WTC11 (cell line): ENCODE measurements at regions not wholly inside any gene's neighbourhood (a gene's known extent, or its start where the extent isn't known, plus 50 kb on each side); places are given as distances from the start of the nearest gene placed in this dataset.

Experiments used
- ATAC-seq: fragments of 200-7000 bp; cut with Tn5 transposase; 2 replicates; pipeline ENCODE4 v1.10.0; 2021; ENCODE audit warnings: mild to moderate bottlenecking, moderate library complexity
- CTCF ChIA-PET: fragments of 300-600 bp; sonication (Branson Sonifier 250); formaldehyde crosslinking; loops from one replicate; lab custom pipeline; 2021; ENCODE audit warnings: antibody characterized with exemption; lab: Charles Lee
- POLR2A ChIA-PET: fragments of 350-600 bp; sonication (Branson Sonifier 250); formaldehyde crosslinking; loops from one replicate; lab custom pipeline; 2021; ENCODE audit warnings: antibody characterized with exemption; lab: Charles Lee
- DNase-seq: peaks from one replicate; pipeline ENCODE4 v3.0.0; 2021; ENCODE audit warnings: low spot score
- H3K27ac Mint-ChIP-seq: 2 replicates; pipeline ENCODE4 v1.8.0; 2021; ENCODE audit warnings: mixed read lengths
- H3K27me3 Mint-ChIP-seq: 2 replicates; pipeline ENCODE4 v1.8.0; 2021; ENCODE audit warnings: low read depth, mild to moderate bottlenecking, moderate library complexity, mixed read lengths
- H3K36me3 Mint-ChIP-seq: 2 replicates; pipeline ENCODE4 v1.8.0; 2021; ENCODE audit warnings: mixed read lengths
- H3K4me1 Mint-ChIP-seq: 2 replicates; pipeline ENCODE4 v1.8.0; 2022; ENCODE audit warnings: mixed read lengths
- H3K4me3 Mint-ChIP-seq: 2 replicates; pipeline ENCODE4 v1.8.0; 2021; ENCODE audit warnings: mild to moderate bottlenecking, moderate library complexity, mixed read lengths
- H3K9me3 Mint-ChIP-seq: 2 replicates; pipeline ENCODE4 v1.8.0; 2021; ENCODE audit warnings: mixed read lengths
- ATF3 ChIP-seq: sonication (generic); formaldehyde crosslinking; conservative IDR thresholded peaks from 2 replicates; pipeline ENCODE4 v1.8.1; 2022; ENCODE audit warnings: mild to moderate bottlenecking, missing genetic modification reagents
- ATF6 ChIP-seq: sonication (generic); formaldehyde crosslinking; IDR thresholded peaks from 2 replicates; pipeline ENCODE4 v1.8.1; 2023; ENCODE audit warnings: mild to moderate bottlenecking, missing genetic modification reagents
- CBFB ChIP-seq: sonication (generic); formaldehyde crosslinking; IDR thresholded peaks from 2 replicates; pipeline ENCODE4 v1.8.1; 2022; ENCODE audit warnings: mild to moderate bottlenecking, low read depth, missing genetic modification reagents
- ELF4 ChIP-seq: sonication (generic); formaldehyde crosslinking; IDR thresholded peaks from 2 replicates; pipeline ENCODE4 v1.8.1; 2022; ENCODE audit warnings: low read depth, mild to moderate bottlenecking, moderate library complexity, missing genetic modification reagents
- EMX1 ChIP-seq: fragments of 250-450 bp; sonication (Bioruptor Pico); IDR thresholded peaks from 2 replicates; pipeline ENCODE4 v1.8.0; 2021; ENCODE audit warnings: mild to moderate bottlenecking
- ESRRA ChIP-seq: sonication (generic); formaldehyde crosslinking; IDR thresholded peaks from 2 replicates; pipeline ENCODE4 v1.8.1; 2022; ENCODE audit warnings: mild to moderate bottlenecking, missing genetic modification reagents, borderline replicate concordance
- FOXJ3 ChIP-seq: sonication (generic); formaldehyde crosslinking; IDR thresholded peaks from 2 replicates; pipeline ENCODE4 v1.9.0; 2021; ENCODE audit warnings: missing genetic modification reagents, mild to moderate bottlenecking, borderline replicate concordance
- FOXP1 ChIP-seq: sonication (generic); formaldehyde crosslinking; IDR thresholded peaks from 2 replicates; pipeline ENCODE4 v1.8.0; 2022; ENCODE audit warnings: missing genetic modification reagents, mild to moderate bottlenecking, moderate library complexity, borderline replicate concordance
- HMGA2 ChIP-seq: fragments of 250-450 bp; sonication (Bioruptor Pico); IDR thresholded peaks from 2 replicates; pipeline ENCODE4 v1.4.0; 2021; ENCODE audit warnings: mild to moderate bottlenecking, moderate library complexity
- NFATC4 ChIP-seq: fragments of 250-450 bp; sonication (Bioruptor Pico); IDR thresholded peaks from 2 replicates; pipeline ENCODE4 v1.9.0; 2021; ENCODE audit warnings: mild to moderate bottlenecking
- NR1H2 ChIP-seq: sonication (generic); formaldehyde crosslinking; IDR thresholded peaks from 2 replicates; pipeline ENCODE4 v1.9.0; 2021; ENCODE audit warnings: mild to moderate bottlenecking, moderate library complexity, missing genetic modification reagents
- NR2C2 ChIP-seq: sonication (generic); formaldehyde crosslinking; IDR thresholded peaks from 2 replicates; pipeline ENCODE4 v1.8.0; 2022; ENCODE audit warnings: mild to moderate bottlenecking, missing genetic modification reagents
- TCF7 ChIP-seq: sonication (generic); formaldehyde crosslinking; IDR thresholded peaks from 2 replicates; pipeline ENCODE4 v1.8.0; 2022; ENCODE audit warnings: mild to moderate bottlenecking, low read depth, missing genetic modification reagents, moderate library complexity
- ZBTB21 ChIP-seq: sonication (generic); formaldehyde crosslinking; IDR thresholded peaks from 2 replicates; pipeline ENCODE4 v1.8.1; 2023; ENCODE audit warnings: mild to moderate bottlenecking, missing genetic modification reagents, borderline replicate concordance
- ZNF121 ChIP-seq: sonication (generic); formaldehyde crosslinking; IDR thresholded peaks from 2 replicates; pipeline ENCODE4 v1.8.0; 2023; ENCODE audit warnings: missing genetic modification reagents
- ZNF317 ChIP-seq: sonication (generic); formaldehyde crosslinking; IDR thresholded peaks from 2 replicates; pipeline ENCODE4 v1.8.1; 2023; ENCODE audit warnings: low read depth, mild to moderate bottlenecking, moderate library complexity, missing genetic modification reagents, borderline replicate concordance
- ZNF396 ChIP-seq: fragments of 250-450 bp; sonication (Bioruptor Pico); IDR thresholded peaks from 2 replicates; pipeline ENCODE4 v1.8.0; 2021; ENCODE audit warnings: mild to moderate bottlenecking, moderate library complexity, borderline replicate concordance
- ZNF512 ChIP-seq: sonication (generic); formaldehyde crosslinking; IDR thresholded peaks from 2 replicates; pipeline ENCODE4 v1.8.1; 2022; ENCODE audit warnings: missing genetic modification reagents, borderline replicate concordance
- ZNF532 ChIP-seq: fragments of 250-450 bp; sonication (Bioruptor Pico); IDR thresholded peaks from 2 replicates; pipeline ENCODE4 v1.9.0; 2021; ENCODE audit warnings: mild to moderate bottlenecking, borderline replicate concordance
- ZSCAN18 ChIP-seq: fragments of 250-450 bp; sonication (Bioruptor Pico); IDR thresholded peaks from 2 replicates; pipeline ENCODE4 v2.1.2; 2022; ENCODE audit warnings: mild to moderate bottlenecking, moderate library complexity
- TF ChIP-seq, protein P1 (sequence below): sonication (generic); formaldehyde crosslinking; IDR thresholded peaks from 2 replicates; pipeline ENCODE4 v1.8.0; 2022; ENCODE audit warnings: mild to moderate bottlenecking, missing genetic modification reagents
- TF ChIP-seq, protein P2 (sequence below): sonication (generic); formaldehyde crosslinking; IDR thresholded peaks from 2 replicates; pipeline ENCODE4 v1.8.1; 2023; ENCODE audit warnings: mild to moderate bottlenecking, missing genetic modification reagents

DNA sequence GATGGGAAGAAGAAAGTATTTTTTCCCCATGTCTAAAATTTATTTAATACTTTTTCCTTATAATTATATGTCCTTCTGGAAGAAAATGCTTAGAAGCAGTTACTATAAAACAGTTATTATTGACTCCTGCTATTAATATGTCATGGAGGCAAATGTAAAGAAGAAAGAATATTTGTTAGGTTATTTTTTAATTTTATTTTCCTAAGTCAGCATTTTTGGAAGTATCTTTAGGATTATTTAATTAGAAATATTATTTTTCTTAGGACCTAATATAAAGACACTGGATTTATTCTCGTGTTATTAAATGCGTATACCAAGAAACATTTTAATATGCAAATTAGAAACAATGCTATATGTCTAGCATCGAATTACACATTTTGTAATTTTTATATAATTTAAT is 687.7 kb downstream of the TRAM1L1 start:
- DNase-seq (no peak), ATAC-seq (no peak)
- TF ChIP-seq FOXP1 (no peak), ATF3 (CRISPR knock-in tag) (no peak), ZSCAN18 (no peak), NR1H2 (CRISPR knock-in tag) (no peak), ZNF512 (CRISPR knock-in tag) (no peak), ESRRA (CRISPR knock-in tag) (no peak), ZNF121 (CRISPR knock-in tag) (no peak), FOXJ3 (no peak), ZBTB21 (no peak), ATF6 (CRISPR knock-in tag) (no peak), NR2C2 (CRISPR knock-in tag) (no peak), ZNF396 (CRISPR knock-in tag) (no peak), ELF4 (CRISPR knock-in tag) (no peak), NFATC4 (no peak), ZNF317 (no peak)
- TF ChIP-seq, protein P1, sequence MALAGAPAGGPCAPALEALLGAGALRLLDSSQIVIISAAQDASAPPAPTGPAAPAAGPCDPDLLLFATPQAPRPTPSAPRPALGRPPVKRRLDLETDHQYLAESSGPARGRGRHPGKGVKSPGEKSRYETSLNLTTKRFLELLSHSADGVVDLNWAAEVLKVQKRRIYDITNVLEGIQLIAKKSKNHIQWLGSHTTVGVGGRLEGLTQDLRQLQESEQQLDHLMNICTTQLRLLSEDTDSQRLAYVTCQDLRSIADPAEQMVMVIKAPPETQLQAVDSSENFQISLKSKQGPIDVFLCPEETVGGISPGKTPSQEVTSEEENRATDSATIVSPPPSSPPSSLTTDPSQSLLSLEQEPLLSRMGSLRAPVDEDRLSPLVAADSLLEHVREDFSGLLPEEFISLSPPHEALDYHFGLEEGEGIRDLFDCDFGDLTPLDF (CRISPR knock-in tag) = no peak
- ChIA-PET CTCF (no interaction called here), POLR2A (no interaction called here)
- Mint-ChIP-seq H3K4me1 (peaks cover 23% of the 10 kb centered on the region), H3K9me3 (no peaks in the 10 kb centered on the region), H3K27ac (no peak overlapping the region), H3K27me3 (no peaks in the 10 kb centered on the region), H3K4me3 (no peak overlapping the region), H3K36me3 (no peaks in the 10 kb centered on the region)

GRCh38 chr4:116397291-116397690 is 688.1 kb downstream of the TRAM1L1 start:
- no peak overlapping the region for H3K27ac Mint-ChIP-seq
- H3K4me3 Mint-ChIP-seq = no peak overlapping the region
- H3K27me3 Mint-ChIP-seq = no peaks in the 10 kb centered on the region
- ATAC-seq = peak; percentile 73
- H3K4me1 Mint-ChIP-seq = peaks cover 23% of the 10 kb centered on the region
- H3K9me3 Mint-ChIP-seq = no peaks in the 10 kb centered on the region
- no peak for DNase-seq
- H3K36me3 Mint-ChIP-seq = no peaks in the 10 kb centered on the region
- CTCF ChIA-PET = no interaction called here
- POLR2A ChIA-PET = no interaction called here
- TF ChIP-seq EMX1 (CRISPR knock-in tag) = no peak
- TF ChIP-seq ZNF532 (CRISPR knock-in tag) = no peak
- TF ChIP-seq, protein P2, sequence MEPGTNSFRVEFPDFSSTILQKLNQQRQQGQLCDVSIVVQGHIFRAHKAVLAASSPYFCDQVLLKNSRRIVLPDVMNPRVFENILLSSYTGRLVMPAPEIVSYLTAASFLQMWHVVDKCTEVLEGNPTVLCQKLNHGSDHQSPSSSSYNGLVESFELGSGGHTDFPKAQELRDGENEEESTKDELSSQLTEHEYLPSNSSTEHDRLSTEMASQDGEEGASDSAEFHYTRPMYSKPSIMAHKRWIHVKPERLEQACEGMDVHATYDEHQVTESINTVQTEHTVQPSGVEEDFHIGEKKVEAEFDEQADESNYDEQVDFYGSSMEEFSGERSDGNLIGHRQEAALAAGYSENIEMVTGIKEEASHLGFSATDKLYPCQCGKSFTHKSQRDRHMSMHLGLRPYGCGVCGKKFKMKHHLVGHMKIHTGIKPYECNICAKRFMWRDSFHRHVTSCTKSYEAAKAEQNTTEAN = no peak
- TF ChIP-seq ATF6 (CRISPR knock-in tag) = no peak
- no peak for TF ChIP-seq CBFB (CRISPR knock-in tag)
- TF ChIP-seq ESRRA (CRISPR knock-in tag) = no peak
- no peak for TF ChIP-seq HMGA2 (CRISPR knock-in tag)
- TF ChIP-seq TCF7 (CRISPR knock-in tag) = no peak
